OCI-M1 (cell line): ENCODE measurements at regions not wholly inside any gene's neighbourhood (a gene's known extent, or its start where the extent isn't known, plus 50 kb on each side); places are given as distances from the start of the nearest gene placed in this dataset.

Source experiments
- DNase-seq: peaks from one replicate; lab custom pipeline; 2025; lab: John Stamatoyannopoulos, UW

DNA sequence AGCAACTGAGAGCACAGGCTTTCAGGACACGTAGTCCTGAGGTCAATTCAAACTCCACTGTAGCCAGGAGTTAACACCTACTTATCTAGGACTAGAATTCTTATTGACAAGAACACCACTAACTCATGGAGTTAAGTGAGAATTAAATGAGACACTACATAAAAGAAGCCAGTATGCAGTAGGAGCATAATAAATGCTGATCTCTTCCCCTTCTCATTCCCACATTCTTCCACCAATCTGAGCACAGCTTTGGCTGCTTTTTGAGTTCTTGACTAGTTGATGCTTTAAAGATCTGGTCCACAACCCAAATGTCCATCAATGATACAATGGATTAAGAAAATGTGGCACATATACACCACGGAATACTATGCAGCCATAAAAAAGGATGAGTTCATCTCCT, 55.2 kb downstream of the TTC32 start:
- no peak for DNase-seq

DNA sequence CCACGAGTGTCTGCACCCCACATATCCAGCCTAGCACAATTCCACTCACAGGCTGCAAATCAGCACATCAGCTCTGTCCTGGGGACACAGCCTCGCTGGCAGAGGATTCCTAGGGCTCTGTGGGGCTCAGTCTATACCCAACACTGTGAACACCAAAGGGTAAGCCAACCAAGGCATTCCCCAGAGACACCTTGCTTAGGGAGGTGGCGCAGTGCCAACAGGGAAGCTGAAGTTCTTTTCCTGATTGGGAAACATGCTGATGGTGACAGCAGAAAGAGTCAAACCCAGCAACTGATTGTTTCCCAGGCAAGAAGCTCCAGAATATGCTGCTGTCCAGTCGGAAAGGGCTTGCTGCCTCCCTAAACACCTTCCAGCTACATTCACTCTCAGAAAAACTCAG, 55.8 kb downstream of the TTC32 start:
- DNase-seq: no peak

DNA sequence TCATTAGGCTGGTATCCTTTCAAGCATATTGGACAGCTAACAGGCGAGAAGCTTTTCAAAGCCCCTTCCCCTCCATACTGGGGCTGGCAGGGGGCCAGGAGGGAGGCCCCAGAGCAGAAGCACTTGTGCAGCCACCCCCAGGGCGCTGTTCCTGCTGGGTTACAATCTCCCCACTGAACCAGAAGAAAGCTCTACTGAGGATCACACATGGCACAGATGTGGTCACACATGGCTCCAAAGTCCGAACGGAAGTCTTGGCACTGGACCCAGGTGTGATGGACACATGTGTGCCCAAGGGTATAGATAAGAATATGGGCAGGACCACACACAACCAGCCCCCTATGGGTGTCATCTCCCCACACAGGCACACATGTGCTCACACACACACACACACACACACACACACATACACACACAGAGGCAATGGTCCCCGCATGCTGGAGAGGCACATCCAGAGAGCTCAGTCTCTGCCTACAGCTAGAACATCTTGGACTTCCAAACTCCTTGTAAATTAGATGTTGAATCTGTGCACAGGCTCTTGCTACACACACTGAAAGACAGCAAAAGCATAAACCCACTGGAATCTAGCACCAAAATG, 56.4 kb downstream of the TTC32 start:
- no peak for DNase-seq

DNA sequence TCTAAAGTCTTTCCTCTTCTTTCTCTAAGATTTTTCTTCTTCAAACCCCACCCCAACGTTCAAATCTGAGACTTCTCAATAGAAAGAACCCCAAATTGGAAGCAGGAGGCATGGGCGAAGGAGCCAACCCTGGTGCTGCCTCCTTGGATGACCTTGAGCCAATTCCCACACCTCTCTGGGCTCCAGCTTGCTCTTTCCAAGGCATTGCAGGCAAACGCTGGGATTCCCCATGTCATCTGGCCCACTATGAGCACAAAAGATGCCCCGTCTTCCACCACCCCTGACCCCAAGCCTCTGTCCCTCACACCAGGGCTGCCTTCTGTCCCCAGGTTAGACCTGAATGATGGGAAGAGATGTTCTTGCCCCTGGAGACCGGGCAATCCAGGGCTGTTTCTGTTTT, 57.0 kb downstream of the TTC32 start:
- DNase-seq: no peak

DNA sequence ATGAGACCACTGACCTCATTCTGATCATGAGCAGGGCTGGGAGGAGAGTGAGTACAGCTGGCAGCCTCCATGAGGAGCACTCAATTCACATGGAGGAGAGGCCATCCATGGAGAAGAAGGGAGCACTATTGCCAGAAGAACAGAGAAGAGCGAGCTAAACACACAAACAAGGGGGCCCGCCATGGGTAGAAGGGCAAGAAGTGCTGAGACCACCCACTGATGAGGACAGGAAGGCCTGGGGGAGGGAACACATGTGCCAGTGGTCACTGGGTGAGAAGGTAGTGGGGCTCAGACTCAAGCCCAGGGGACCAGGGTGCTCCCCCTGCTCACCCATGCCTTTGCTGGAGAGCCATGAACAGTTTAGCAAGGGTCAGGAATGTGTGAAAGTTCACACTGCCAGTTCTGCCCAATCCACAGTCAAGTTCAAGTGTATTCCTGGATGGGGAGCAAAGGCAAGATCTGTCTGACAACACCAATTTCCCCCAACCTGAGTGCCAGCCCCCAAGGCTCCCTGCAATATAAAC, 57.7 kb downstream of the TTC32 start:
- no peak for DNase-seq

DNA sequence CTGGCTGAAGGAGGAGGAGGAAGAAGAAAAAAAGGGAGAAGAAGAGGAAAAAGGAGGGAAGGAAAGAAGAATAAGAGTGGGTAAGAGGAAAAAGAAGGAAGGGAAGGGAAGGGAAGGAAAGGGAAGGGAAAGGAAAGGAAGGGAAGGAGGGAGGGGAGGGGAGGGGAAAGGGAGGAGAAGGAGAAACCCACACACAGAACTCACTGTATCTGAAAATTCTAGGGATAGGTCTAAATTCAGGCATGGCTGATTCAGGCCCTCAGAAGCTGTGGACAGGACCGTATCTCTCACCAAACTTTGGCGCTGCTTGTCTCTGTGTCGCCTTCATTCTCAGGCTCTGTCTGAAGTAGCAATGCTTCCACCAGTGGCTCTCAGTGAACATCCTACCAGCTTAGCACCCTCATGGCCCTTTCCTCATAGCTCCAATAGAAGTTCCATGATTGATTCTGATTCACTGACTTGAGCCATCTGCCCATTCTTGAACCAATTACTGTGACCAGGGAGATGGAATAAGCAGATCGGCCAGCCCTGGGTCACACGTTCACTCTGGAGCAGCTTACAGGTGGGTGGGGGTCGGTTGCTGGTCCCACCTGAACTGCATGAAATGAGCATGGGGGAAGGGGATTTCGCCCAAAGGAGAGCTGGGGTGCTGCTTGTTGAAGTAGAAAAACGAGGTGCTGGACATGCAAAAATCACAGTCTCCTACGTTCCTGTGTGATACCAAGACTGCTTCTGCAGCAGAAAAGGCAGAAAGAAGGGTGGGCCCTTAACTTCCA, 59.7 kb downstream of the TTC32 start:
- no peak for DNase-seq

DNA sequence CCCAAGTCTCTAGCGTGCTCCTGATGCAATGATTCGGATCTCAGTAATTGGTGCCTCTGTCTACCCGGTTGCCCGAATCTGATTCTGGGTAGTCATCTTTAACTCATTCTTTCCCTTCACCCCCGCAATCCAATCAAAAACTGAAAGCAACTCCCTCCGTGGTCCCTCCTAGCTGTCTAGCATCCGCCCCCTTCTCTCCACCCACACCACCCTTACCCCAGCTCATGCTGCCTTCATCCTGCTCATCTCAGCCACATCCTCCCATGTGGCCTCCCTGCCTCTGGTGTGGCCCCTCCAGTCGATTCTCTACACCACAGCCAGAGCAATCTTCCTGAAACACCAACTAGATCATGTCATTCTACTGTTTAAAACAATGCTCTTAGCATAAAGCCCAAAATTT, 62.3 kb downstream of the TTC32 start:
- DNase-seq: no peak

DNA sequence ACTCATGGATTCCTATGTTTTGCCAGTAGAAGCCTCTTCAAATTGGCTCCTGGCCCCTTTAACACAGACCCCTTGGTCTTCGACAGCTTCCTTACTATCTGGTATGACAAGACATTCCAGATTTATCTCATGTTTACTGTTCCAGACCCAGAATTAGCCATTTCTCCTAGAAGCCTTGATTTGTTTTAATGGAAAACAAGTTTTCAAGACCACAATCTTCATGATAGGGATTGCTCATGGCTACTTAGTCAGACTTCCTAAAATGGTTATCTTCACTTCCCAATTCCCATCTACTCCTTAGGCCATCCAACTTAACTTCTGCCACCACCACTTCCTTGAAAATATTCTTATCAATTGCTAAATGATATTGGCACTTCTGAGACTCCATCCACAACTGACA, 63.2 kb downstream of the TTC32 start:
- DNase-seq: no peak

DNA sequence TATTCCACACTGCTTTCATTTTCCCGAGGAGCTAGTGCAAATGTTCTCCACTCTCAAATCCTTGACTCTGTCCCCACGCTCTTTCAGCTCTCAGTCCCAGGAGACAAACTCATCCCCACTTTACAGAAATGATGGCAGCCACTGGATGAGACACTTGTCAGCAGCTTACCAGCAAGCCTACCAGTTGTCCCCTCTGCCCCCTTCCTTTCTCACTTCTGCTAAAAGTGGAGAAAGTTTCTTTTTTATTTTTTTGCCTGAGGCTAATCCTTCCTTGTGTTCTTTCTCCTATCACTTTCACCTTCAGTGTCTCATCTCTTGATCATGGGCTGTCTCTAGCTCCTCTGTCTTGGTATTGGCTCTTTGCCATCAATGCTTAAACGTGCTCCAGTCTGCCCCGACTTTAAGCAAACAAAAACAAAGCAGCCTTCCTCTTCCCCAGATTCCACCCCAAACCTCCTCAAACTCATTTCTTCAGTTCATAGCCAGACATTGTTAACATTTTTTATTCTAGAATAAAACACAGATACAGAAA, 64.5 kb downstream of the TTC32 start:
- DNase-seq: peak; percentile 31

DNA sequence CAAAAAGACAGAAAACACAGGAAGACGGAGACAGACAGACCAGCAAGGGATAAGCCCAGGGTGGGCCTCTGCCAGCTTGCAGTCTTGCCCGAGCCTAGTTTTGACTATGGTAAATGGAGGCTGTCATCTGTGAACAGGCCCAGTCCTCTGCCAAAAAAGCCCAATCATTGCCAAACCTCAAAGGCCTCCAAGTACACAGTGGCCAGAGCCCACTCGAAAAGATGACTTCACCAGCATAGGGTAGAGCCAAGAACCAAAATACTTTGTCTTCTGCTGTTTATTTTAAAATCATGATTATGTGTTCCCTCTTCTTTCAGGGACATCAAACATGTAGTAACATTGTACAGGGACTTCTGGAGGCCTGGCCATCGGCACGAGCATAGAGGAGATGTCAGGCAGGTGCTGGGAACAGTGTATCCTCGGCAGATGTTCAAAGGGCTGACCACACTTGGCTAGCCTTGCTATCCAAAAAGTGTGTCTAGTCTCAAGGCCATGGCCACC, 66.0 kb downstream of the TTC32 start:
- no peak for DNase-seq

DNA sequence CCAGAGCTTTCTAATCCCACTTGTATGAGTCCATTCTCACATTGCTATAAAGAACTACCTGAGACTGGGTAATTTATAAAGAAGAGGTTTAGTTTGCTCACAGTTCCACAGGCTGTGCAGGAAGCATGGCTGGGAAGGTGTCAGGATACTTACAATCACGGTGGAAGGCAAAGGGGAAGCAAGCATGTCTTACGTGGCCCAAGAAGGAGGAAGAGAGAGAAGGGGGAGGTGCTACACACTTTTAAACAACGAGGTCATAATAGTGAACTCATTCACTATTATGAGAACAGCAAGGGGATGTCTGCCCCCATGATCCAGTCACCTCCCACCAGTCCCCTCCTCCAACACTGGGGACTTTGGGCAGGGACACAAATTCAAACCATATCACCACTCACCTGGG, 67.8 kb downstream of the TTC32 start:
- DNase-seq: no peak

DNA sequence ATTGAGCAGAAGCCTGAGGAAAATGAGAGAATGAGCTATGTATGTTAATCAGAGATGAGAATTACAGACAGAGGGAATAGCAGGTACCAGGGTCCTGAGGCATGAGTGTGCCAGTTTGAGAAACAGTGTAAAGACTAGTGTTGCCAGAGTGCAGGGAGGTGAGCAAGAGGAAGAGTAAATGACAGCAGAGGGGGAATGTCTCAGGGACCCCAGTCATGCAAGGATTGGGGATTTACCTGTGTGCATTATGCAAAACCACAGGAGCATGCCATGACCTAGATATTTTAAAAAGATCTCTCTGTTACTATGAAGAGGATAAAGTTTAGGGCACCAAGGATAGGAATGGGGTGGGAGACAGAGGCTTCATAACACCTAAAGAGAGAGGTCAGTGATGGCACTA, 72.1 kb downstream of the TTC32 start:
- DNase-seq: no peak

DNA sequence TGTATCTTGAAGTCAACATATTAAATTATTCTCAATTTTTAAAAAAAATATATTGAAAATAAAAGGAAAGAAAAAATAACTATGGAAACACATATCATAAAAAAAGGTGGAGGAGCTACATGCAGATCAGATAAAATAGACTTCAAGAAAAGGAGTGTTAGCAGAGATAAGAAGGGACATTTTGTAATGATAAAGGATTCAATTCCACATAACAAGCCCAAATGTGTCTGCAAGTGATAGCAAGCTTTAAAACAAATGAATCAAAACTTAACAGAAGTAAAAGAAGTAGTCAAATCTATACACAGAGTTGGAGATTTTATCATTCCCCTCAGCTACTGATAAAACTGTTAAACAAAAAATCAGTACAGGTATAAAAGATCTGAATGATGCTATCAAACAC, 74.9 kb downstream of the TTC32 start:
- peak; percentile 2 for DNase-seq

DNA sequence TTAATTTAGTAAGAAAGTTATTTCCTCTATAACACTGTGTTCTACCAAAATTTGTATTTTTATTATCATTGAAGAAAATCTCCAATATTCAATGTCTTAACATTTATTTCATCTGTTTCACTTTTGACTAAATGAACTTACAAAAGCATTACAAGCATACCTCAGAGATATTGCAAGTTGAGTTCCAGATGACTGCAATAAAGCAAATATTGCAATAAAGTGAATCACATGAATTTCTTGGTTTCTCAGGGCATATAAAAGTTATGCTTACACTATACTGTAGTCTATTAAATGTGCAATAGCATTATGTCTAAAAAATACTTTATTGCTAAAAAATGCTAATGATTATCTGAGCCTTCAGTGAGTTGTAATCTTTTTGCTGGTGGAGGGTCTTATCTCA, 78.3 kb downstream of the TTC32 start:
- DNase-seq: no peak

DNA sequence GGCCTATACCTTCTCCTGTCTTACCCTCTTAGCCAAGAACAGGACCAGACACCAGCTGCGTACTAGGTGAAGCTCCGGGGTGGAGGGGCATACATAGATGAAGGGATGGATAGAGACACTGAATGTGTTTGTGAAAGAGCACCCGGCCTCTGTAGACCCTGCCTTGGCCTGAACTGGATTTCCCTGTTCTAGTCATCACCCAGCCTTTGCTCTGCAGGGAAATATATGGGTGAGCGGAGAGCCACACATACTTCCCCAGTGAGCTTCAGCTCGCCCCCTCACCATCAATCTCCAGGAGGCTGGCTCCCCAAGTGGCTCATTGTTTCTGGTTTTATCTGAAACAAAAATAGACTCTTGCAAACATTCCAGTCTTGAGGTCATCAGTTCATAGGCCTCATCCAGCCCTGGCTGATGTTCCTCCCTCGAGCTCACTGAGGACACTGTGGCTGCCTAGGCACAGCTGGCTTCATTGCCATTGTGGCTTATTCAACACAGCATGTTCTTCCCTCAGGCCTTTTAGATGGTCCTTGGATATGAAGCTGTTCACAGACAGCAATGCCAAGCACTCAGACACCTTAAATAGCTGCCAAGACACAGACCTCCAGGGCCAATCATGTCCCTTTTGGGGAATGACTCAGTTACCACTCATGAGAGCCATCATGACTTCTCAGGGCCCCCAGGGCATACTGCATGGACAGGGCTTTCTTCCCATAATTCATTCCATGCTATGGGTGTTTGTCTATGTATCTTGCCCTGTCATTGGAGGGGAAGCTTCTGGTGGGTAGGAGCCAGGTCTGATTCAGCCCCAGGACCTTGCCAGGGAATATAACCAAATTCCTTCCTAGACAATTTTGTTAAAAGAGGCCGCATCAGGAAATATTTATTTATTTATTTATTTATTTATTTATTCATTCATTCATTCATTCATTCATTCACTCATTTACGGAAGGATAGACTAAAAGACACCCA, 82.4 kb downstream of the TTC32 start:
- DNase-seq: no peak

DNA sequence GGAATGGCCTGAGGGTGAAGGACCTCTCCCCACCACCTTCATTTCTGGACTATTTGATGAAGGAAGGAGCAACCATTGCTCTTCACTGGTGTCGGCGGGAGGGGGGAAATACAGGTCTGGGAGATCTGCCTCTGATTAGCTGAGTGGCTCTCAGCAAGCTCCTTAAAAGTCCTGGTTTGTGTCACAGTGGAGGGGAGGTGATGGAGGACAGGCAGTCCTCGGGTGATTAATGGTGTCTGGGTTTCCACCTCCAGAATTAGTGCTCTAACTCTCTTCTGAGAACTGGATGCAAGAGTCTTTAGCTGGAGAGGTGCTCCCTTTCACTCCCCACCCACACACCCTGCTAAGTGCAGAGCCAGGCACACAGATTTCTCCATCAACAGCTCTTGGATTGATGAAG, 83.2 kb downstream of the TTC32 start:
- no peak for DNase-seq

DNA sequence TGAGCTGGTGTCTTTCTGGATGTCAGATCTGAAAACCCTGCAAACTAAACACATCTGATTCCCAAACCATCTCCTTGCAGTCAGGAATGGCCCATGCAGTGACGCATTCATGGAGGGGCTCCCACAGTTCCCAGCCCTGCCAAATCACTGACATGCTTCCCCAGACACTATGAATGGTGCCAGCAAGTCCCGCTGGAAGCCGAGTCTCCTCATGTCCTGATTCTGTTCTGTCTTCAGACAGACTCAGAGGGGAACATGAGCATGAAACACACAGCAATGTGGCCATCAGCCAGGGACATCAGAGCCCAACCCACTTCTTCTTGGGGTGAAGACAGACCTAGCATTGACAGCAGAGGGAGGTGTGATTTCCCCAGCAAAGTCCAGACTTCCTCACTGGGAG, 83.7 kb downstream of the TTC32 start:
- DNase-seq: no peak

DNA sequence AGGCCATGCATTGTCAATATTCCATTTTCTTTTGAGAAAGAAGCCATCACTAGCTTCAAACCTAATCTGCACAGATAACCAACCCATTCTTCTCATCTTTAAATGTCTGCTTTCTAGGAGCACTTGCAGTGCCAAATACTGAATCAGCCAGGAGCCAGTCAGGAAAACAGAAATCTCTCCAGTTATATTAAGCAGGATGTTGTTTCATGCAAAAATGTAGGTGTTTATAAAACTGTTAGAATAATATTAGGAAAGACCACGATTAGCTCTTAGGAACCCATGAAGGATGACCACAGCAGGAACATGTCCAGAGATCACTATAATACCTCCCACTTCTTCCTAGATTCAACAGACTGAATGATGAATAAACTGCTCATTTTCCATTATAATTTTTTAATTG, 86.0 kb downstream of the TTC32 start:
- no peak for DNase-seq

DNA sequence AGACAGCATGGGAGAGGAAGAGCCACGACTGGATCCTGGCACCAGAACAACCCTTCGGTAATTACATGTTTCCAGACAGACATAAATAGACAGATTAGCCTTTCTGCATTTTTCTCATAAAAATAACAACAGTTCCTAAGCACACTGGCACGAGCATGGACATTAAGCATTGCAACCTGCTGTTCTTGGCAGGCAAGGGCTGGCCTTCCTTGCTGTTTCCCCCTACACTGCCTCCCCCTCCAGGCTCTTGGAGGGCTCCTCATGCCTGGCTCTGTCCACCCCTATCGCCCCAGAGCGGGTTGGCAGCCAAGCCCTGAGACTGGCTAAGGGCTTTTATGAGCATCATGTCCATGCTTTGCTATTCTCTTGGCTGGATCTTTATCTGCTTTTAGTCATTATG, 89.6 kb downstream of the TTC32 start:
- DNase-seq: no peak

DNA sequence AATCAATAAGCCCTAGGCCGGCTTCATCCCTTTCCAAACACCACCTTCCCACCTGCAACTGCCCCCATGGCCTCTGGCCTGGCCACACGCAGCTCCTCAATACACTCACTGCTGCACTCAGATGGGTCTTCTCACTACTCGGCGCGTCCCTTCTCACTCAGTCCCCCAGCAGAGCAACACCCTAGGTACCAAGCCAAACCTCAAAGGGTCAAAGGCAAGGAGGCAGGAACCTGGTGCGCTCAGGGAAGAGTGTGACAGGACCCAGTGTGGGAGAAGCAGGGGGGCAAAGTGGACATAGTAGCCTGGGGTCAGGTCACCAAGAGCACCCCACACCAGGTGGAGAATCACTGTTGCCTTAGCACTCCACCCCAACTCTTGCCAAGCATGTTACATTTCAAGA, 90.6 kb downstream of the TTC32 start:
- DNase-seq: no peak

DNA sequence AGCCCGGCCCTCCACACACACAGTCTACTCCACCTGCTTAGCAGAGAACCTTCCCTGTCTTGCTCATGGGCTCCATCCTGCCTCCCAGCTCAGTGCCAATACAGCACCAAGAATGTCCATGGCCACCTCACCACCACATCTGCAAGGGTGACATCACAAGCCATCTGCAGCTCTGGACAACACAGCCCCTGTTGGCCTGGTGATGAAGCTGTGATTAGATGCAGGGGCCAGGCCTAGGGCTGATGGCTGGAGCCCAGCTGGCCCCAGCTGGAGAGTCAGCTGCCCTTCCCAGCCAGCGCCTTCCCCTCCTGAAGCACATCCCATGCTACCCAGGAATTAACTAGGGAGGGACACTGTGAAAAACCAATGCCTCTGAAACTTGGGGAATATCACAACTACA, 91.1 kb downstream of the TTC32 start:
- DNase-seq: no peak

DNA sequence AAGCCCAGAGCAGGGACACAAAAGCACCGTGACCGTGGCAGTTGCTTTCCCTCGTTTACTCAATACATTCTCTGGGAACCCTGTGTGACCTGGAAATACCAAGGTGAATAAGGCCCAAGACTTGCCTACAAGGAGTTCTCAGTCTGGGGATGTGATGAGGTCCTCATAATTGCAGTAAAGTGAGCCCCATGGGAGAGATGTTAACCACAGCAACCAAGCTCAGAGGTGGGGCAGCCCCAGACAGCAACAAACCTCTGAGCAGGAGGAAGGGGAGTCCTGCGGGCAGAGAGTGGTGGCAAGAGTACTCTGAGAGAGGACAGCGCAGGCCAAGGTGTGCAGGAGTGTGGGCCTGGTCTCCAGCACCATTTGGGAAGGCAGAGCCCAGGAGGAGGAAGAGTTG, 91.6 kb downstream of the TTC32 start:
- DNase-seq: no peak
